ENCODE measurements at regions not wholly inside any gene's neighbourhood (a gene's known extent, or its start where the extent isn't known, plus 50 kb on each side); places are given as distances from the start of the nearest gene placed in this dataset.

- ATAC-seq (no peak), DNase-seq (ENCODE audit: low spot score) (no peak)
These were observed 253.7 kb upstream of the DIAPH2 start for GRCh38 chrX:96430756-96431455.

GRCh38 chrX:96432647-96433046, 252.0 kb upstream of the DIAPH2 start:
- DNase-seq (ENCODE audit: low spot score) (no peak), ATAC-seq (no peak)

- ATAC-seq: peak; percentile 79
These were observed 251.1 kb upstream of the DIAPH2 start for GRCh38 chrX:96433409-96434077.

GRCh38 chrX:96435378-96436035, 249.1 kb upstream of the DIAPH2 start:
- ATAC-seq (no peak), DNase-seq (ENCODE audit: low spot score) (no peak)

More at GRCh38 chrX:96433409-96434077, 251.1 kb upstream of the DIAPH2 start:
- DNase-seq (ENCODE audit: low spot score): no peak

- no peak for ATAC-seq
These were observed 248.5 kb upstream of the DIAPH2 start for GRCh38 chrX:96436105-96436504.

GRCh38 chrX:96438803-96439202, 245.8 kb upstream of the DIAPH2 start:
- ATAC-seq (no peak), DNase-seq (ENCODE audit: low spot score) (no peak)

More at GRCh38 chrX:96436105-96436504, 248.5 kb upstream of the DIAPH2 start:
- DNase-seq (ENCODE audit: low spot score): no peak

GRCh38 chrX:96440941-96441340, 243.7 kb upstream of the DIAPH2 start:
- ATAC-seq (peak; percentile 71), DNase-seq (ENCODE audit: low spot score) (peak; percentile 67)

GRCh38 chrX:96445531-96446065, 239.0 kb upstream of the DIAPH2 start:
- no peak for DNase-seq (ENCODE audit: low spot score)
- no peak for ATAC-seq

GRCh38 chrX:96446524-96446923, 238.1 kb upstream of the DIAPH2 start:
- no peak for ATAC-seq

GRCh38 chrX:96447161-96447560, 237.5 kb upstream of the DIAPH2 start:
- no peak for DNase-seq (ENCODE audit: low spot score)
- ATAC-seq: peak; percentile 30

More at GRCh38 chrX:96446524-96446923, 238.1 kb upstream of the DIAPH2 start:
- no peak for DNase-seq (ENCODE audit: low spot score)

- DNase-seq (ENCODE audit: low spot score) (no peak), ATAC-seq (no peak)
These were observed 235.5 kb upstream of the DIAPH2 start for GRCh38 chrX:96449191-96449590.

- DNase-seq (ENCODE audit: low spot score) (no peak), ATAC-seq (no peak)
These were observed 234.7 kb upstream of the DIAPH2 start for GRCh38 chrX:96449896-96450295.

GRCh38 chrX:96453139-96453538, 231.5 kb upstream of the DIAPH2 start:
- ATAC-seq (peak; percentile 83), DNase-seq (ENCODE audit: low spot score) (no peak)

- DNase-seq (ENCODE audit: low spot score): no peak
- no peak for ATAC-seq
These were observed 229.6 kb upstream of the DIAPH2 start for GRCh38 chrX:96455078-96455477.

- DNase-seq (ENCODE audit: low spot score): no peak
- peak; percentile 94 for ATAC-seq
These were observed 219.6 kb upstream of the DIAPH2 start for GRCh38 chrX:96464880-96465558.

- ATAC-seq (no peak), DNase-seq (ENCODE audit: low spot score) (no peak)
These were observed 210.5 kb upstream of the DIAPH2 start for GRCh38 chrX:96474029-96474740.

GRCh38 chrX:96474741-96475125, 209.9 kb upstream of the DIAPH2 start:
- DNase-seq (ENCODE audit: low spot score) (no peak), ATAC-seq (no peak)

GRCh38 chrX:96480081-96480480, 204.6 kb upstream of the DIAPH2 start:
- no peak for ATAC-seq

GRCh38 chrX:96481831-96482230, 202.8 kb upstream of the DIAPH2 start:
- DNase-seq (ENCODE audit: low spot score) (no peak), ATAC-seq (no peak)

More at GRCh38 chrX:96480081-96480480, 204.6 kb upstream of the DIAPH2 start:
- DNase-seq (ENCODE audit: low spot score): no peak

- no peak for DNase-seq (ENCODE audit: low spot score)
- no peak for ATAC-seq
These were observed 200.9 kb upstream of the DIAPH2 start for GRCh38 chrX:96483647-96484160.
